GM18870 (cell line): ENCODE measurements at regions not wholly inside any gene's neighbourhood (a gene's known extent, or its start where the extent isn't known, plus 50 kb on each side); places are given as distances from the start of the nearest gene placed in this dataset.

Experiments
- ATAC-seq: cut with Tn5 transposase; IDR thresholded peaks from one replicate; pipeline ENCODE4 v1.9.1; 2021; ENCODE audit warnings: moderate library complexity; ENCODE audit not compliant: unreplicated experiment

DNA sequence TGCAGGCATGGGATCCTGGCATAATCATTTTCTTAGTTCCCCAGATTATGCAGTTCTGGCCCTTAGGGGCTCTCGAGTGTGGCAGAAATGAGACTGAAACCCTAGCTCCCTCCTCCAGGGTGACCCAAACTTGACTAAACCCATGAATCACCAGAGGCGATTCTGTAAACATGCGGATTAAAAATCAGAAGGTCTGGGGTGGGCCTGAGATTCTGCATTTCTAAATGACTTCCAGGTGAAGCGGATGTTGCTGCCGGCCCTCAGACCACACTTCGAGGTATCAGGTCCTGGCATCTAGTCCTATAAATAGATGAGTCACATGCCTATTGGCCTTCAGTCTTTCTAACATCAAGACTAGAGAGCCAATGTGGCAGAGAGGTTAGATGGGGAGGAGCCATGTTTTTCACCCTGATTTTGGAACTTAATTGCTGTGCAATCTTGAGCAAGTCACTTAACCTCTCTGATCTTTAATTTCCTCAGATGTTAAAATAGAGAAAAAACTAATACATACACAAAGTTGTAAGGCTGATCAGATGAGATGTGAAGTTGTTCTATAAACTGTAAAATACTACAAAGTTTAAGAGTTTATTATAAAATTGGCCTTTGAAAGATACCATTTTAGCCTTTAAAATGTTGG lies 431.2 kb downstream of the FOXO1 start:
- ATAC-seq = no peak

DNA sequence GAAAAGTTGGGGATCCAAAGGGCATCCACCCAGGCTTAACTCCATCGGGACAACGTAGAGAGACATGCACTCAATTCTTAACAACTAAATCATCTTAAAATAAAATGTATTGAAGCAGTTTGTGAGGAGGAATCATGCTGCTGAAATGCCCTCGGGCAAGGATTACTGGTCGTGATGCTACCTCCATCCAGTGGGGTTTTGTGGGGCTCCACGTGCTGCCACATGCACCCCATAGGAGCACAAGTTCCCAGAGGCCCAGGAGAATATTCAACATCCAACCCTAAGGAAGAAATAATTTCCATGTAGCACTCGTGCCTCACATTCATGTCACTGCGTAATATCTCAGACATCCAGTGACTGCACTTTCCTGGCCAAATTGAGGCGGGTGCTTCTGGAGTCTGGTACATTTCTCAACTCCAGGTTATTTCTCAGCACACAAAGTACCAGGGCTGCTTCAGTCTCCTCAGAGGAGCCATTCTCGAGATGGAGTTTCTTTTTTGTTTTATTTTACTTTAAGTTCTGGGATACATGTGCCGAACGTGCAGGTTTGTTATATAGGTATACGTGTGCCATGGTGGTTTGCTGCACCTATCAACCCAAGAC lies 429.8 kb downstream of the FOXO1 start:
- ATAC-seq = no peak

DNA sequence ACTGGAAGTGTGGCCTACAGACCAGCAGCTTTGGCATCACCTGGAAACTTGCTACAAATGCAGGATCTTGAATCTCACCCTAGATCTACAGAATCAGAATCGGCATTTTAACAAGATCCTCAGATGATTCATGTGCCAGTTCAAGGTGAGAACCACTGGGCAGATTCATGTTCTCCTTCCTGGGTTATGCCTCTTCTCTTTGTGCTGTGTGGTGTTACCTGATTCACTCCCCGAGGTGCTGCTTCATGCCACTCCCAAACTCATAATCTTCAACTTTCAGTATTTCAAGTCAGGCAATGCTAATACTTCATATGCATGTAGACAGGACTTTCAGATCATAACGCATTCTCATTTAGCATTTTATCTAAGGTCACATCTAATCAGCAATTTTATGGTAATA lies 427.7 kb downstream of the FOXO1 start:
- ATAC-seq = no peak

DNA sequence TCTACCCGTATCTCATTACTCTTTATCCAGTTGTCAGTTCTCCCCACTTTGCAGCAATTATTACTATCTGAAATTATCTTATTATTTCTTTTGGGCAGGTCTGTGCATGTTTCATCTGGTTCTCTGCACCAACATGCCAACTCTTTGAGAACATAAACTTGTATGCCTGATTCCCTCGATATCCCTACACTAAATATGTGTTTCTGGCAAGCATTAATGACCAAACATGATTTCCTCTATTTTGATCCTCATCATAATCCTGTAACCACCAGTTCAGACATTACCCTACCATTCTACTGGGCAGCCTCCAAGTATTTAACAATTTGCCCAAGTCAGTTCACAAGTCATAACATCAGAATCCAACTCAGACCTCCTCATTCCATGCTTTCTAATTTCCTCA lies 426.1 kb downstream of the FOXO1 start:
- no peak for ATAC-seq

DNA sequence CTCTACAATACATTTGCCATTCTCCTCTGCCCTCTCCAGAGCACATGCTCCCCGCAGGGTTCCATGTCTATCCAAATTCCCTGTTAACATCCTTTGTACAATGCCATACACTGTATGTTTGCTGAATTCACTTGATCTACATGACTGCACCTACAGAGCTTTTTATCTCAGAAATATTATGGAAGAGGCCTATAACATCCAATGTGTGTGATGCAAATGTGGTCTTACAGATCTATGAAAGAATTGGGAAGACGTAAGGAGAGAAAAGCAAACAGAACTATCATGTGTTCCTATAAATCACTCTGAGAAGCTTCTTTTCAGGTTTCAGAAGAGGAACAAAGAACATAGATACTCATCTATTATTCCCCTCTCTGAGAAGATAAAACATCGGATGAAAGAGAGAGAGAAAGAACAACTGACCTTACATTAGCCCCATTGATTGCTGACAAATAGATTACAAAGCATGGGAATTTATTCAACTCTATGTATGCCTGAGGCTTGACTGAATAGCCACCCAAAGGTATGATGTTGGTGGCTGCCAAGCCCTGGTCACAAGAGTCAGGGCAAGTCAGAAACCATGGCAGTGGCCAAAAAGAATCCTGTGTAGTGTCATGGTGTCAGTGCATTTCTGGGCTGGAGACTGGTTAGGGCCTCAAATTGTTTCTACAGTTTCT lies 425.2 kb downstream of the FOXO1 start:
- ATAC-seq = no peak

DNA sequence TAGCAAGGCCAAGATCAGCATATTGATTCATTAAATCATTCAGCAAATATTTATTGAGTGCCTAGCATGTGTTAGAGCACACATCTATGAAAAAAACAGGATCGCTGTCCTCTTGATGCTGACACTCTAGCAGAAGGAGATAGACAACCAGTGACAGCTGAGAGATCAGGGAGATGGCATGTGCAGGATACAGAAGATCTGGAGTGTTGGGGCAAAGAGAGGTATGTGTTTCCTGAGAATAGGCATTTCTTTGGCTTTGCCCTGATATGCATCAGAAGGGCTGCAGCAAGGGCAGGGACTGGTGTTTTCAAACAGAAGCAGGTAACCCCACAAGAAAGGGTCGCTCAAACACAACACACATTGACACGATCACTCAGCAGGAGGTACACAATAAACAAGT lies 423.4 kb downstream of the FOXO1 start:
- no peak for ATAC-seq

DNA sequence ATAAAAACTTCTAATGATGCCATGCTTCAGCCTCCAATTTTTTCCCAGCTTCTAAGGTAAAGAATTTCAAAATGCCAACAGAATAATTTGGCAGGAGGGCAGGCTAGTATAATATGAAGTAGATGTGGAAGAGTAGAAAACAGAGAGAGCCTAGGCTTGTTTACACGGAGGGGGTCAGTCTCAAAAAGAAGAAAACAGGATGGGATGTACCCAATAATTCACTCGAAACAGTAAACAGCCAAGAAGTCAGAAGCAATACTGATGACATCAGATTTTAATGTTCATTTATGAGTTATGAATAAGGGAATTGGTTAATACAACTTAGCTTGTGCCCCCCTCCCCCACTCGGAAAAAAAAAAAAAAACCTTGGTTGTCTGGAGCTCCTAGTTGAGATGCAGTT lies 422.5 kb downstream of the FOXO1 start:
- ATAC-seq = no peak

DNA sequence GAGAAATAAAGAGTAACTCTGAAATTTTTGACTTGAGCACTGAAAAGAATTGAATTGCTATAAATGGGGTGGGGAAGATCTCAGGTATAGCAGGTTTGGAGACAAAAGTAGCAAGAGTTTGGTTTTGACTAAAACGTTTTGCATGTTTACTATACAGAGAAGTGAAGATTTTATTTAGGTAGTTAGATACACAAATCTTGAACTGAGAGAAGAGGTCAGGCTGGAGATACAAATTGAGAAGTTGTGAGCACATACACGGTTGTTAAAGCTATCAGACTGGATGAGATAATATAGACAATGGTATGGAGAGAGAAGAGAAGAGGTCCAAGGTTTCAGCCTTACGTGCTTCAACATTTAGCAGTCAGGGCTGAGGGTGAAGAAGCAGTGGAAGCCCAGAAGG lies 420.9 kb downstream of the FOXO1 start:
- ATAC-seq = no peak

DNA sequence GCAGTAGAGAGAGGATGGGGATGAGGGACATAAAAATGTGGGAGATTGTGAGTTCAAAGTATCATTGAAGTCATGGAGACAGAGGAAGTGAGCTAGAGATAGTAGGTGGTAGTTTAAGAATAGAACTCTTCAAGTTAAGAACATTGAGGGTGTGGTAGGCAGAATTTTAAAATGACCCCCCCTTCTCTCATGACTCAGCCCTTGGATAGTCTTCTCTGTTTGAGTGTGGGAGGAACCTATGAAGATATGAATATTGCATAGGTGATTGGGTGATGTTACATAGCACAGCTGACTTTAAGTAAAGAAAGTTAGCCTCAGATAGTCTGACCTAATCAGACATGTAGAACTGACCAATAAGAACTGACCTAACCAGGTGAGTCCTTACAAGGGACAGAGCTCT lies 418.6 kb downstream of the FOXO1 start:
- no peak for ATAC-seq

DNA sequence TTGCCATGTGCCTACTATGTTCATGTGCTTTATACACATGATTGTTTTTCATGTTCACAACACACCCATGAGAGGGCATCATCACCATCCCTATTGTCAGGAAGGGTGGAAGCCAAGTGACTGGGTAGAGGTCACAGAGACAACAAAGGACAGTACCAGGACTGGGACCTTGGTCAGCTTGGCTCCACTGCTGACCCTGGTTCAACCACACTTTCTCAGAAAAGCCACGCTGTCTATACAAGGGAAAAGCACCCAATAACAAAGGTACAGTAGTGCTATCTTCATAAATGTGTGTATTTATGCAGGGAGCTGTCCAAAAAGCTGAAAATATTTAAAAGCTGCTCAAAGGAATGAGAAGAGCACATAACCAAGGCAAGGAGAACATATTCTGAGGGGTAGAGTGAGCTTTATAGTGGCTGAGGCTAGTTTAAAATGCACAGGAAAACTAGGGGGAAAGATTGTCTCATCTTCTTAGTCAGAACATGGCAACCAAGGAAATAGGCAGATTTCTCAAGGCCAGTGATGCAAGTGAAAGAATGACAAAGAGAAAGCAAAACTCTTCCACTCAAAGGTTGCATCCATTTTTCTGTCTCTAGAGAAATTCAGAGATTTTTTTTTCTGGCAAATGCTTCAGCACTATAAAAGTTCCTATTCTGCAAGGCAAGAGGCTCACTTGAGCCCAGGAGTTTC lies 415.0 kb downstream of the FOXO1 start:
- ATAC-seq = no peak

DNA sequence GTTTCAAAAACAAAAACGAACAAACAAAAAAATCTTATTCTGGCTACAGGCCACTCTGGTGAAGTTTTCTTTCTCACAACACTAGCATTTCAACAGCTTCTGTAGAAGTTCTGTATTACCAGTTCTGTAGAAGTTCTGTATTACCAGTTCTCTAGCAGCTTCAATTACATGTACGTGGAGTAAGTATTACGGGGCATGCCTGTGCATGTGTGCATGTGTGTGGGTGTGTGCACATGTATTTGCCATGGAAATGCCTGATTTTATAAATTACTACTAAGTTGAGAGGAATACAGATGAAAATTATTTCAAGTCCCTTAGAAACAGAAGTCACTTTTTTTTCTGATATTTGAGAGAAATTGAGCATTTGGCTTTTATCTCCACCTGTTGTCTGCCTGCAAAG lies 414.2 kb downstream of the FOXO1 start:
- no peak for ATAC-seq

DNA sequence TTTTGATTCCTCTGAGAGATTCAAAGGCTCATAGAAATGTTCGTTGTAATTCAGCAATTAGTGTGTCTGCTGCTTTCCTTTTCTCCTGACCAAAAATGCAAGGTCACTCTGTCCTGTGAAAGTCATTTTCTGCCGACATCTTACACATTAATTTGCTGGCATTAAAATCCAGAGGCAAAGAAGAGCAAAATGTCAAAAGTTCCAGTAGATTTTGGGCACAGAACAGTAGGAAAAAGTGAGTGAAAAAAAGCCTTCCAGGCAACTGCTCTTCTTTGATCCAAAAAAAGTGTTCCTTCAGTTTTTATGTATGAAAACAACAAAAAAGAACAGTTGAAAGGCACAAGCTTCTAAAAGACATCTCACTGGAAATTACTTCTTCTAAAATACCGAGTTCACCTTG lies 413.8 kb downstream of the FOXO1 start:
- no peak for ATAC-seq

DNA sequence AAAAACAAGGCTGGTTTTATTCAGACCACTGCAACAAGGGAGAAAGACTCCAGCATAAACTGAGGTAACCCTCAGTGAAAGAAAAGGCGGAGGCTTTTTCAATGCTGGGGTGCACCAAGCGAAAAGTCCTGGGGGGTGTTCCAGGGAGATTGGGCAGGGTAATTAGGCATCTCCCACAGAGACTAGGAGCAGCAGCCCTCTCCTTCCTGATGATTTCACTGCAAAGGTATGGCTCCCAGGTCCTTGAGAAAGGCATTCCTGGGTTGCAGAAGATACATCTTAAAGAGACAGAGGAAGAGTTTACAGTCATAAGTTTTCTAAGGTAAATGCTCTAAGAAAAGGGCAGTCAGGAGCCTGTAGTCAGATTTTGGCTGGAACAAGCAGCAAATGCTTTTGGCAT lies 412.0 kb downstream of the FOXO1 start:
- no peak for ATAC-seq

DNA sequence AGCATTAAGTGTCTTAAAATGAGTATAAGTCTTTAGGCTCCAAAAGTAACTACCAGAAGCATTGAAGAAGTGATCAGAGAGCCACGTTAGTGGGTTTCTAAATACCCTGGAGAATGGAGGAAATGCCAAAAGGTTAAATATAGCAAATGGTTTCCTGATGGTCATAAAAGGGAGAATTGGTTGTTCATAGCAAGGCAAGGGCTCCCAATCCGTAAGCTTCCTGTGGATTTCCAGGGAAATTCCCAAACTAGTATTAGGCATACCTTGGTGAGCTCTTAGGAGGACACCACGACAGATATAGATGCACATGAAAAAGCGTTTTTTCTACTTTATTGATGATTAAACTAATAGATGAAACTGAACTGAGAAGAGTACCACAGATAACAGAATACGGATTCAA lies 410.9 kb downstream of the FOXO1 start:
- ATAC-seq = no peak

DNA sequence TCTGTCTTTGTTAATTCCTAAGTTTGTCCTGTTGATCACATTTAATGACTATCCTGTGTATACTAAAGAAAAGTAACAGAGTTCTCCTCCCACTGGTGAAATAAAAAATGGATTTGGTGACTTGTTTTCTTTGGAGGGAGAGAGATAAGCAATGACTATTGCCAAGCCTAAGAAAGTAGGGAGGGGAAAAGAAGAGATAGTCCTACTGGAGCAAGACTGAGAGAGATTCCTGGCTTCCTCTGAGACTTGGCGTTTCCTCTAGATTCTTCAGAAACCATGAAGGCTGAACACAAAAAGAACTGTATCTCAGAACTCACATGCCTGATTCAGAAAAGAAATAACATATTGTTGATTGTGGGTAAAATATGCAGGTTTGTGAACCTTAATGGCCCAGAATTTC lies 406.5 kb downstream of the FOXO1 start:
- no peak for ATAC-seq

DNA sequence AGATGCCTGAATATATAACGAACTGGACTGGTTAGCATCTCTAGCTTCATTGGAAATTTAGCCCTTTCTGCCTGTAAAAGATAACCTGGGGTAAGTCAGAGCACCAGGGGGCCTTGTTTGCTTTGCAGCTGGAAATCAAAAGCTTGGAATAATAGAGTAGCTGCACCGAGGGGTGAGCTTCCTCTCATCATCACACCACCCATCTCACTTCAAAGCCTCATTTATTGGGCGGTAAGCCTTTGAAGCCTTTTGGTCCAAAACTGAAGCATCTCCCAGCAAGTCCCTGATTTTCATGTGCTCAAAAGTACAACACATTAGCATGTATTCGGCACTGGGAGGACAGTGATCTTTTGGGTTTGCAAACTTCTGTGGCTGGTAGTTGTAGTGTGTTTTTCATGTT lies 405.1 kb downstream of the FOXO1 start:
- no peak for ATAC-seq

DNA sequence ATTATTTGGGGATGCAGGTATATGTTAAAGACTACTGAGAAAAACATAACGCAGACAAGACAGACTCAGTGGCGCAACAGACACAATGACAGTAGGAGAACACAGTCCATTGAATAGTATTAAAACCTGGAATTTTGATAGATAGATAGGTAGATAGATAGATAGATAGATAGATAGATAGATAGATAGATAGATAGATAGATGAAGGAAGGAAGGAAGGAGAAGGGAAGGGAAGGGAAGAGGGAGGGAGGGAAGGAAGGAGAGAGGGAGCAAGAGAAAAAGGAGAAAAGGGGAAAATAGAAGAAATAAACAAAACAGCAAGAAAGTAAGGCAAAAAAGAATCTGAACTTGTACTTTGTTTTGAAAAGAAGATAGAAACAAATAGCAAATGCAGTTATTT lies 404.5 kb downstream of the FOXO1 start:
- no peak for ATAC-seq

DNA sequence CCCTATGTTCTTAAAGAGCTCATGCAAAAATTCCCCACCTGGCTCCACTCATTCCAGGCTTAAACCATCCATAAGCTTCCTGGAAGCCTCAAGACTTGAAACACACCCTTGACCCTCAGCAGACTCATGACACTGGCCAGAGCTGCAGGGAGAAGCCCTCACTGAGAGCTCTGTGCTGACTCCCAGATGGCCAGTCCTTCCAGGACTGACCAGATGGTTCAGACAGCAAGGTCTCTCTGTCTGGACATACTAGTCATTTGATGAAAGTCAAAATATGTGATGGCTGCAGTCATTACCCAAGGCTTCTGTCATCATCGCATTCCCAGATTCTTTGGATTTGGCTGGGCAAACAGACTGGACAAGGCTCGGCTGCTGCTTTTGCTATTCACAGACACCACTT lies 397.4 kb downstream of the FOXO1 start:
- no peak for ATAC-seq

DNA sequence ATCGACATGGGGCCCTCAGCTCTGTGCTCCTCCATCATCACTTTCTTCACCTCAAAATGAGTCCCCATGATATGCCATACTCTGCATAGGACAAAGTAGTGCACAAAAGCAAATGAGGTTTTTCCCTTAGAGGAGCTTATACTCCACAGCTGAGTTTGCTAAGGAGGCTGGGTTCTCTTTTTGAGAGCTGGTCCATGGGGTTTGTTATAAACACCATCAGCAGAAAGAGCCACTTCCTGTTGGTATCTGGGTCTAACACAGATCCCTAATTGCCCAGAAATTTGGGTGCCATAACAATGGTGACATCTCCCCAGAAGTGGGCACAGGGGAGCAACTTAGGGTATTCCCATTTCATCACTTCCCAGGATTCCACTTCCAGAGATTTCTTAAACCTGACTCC lies 395.7 kb downstream of the FOXO1 start:
- ATAC-seq = no peak

DNA sequence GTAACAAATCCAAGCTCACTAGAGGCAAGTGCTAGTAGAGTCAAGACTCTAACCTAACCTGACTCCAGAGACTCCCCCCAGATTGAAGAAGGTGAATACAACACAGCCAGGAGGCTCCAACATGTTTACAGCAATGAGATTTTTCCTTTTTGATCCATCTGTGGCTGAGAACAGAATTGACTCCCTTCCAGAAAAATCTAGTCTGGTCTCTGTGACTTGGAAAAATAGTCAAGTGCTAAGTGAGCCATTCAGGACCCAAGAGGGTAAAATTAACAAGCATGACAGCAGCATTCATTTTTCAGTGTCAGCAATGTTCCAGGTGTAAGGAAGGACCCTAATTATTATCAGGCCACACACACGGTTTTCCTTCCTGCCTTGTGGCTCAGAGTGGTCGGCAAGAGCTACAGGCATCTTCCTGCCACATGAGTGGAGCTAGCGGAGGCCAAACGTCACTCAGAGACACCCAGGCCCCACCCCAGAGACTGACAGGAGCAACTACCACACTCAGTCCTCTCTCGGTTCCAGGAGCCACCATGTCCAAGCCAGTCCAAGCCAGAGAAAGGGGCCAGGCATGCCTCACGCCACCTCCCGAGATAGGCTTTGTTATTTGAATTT lies 395.1 kb downstream of the FOXO1 start:
- no peak for ATAC-seq

DNA sequence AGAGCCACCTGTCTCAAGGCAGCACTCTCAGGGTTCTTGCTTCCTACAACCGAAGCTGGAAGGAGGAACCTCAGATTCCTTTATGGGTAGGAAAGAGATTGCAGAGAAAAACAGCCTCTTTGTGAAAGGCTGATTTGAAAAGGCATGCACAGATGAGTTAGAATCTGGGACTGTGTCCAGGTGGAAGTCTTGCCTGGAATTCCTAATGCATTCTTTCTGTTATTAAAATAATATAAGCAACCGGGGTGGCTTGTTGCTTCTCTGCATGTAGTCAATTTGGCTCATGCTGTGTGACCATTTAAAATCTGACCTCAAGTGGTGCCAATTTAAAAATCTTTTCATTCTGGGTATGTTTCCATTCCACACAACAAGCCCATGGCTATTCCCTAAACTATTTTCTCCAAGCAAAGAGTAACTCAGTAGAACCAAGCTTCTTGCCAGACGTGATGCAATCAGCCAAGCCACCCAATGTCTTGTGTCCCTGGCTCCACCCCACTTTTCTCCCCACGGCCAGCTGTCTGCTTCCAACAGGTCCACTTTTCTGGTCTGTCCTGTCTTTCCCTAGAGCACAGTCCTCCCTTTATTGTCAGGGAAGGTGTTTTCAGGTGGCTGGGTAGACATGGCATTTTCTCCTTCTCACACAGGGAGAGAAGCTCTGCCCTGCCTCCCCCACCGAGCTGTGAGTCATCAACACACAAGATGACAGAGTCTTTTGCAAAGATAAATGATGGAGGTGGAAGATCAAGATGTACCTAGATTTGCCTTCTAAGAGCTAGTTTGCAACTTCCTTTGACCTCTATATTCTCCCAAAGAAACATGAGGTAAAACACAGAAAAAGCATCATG lies 394.3 kb downstream of the FOXO1 start:
- no peak for ATAC-seq
